Keratinocyte (primary cell): ENCODE measurements at regions not wholly inside any gene's neighbourhood (a gene's known extent, or its start where the extent isn't known, plus 50 kb on each side); places are given as distances from the start of the nearest gene placed in this dataset.

Experiments used
- DNase-seq: peaks from one replicate; pipeline ENCODE4 v3.0.0-alpha.2; 2011; ENCODE audit warnings: low read depth, missing footprints, low spot score
- FAIRE-seq: peaks from 2 replicates; lab custom pipeline; 2011; peaks lifted over from hg19 to GRCh38; lab: Jason Lieb, UNC
- H2AFZ ChIP-seq: 2 replicates; pipeline ENCODE4 v1.6.0; 2012; ENCODE audit warnings: low read length, control low read depth, inconsistent platforms; ENCODE audit not compliant: control insufficient read depth
- H3K27ac ChIP-seq: 2 replicates; pipeline ENCODE4 v1.5.1; 2011; ENCODE audit warnings: low read length; ENCODE audit not compliant: control insufficient read depth, insufficient read depth
- H3K27me3 ChIP-seq: 3 replicates; pipeline ENCODE4 v1.6.0; 2011; ENCODE audit warnings: low read length; ENCODE audit not compliant: control insufficient read depth, insufficient read depth; ENCODE audit errors: extremely low read depth
- H3K36me3 ChIP-seq, 2 experiments: 2 replicates in 1 of 2; 3 replicates in 1 of 2; pipeline ENCODE4 v1.5.1; 2011; ENCODE audit warnings: low read length in 2 of 2, mild to moderate bottlenecking in 1 of 2; ENCODE audit not compliant: control insufficient read depth in 2 of 2, insufficient read depth in 2 of 2; ENCODE audit errors: extremely low read depth in 1 of 2
- H3K4me1 ChIP-seq: 3 replicates; pipeline ENCODE4 v1.5.1; 2011; ENCODE audit warnings: low read length; ENCODE audit not compliant: control insufficient read depth, insufficient read depth; ENCODE audit errors: extremely low read depth
- H3K4me2 ChIP-seq: 3 replicates; pipeline ENCODE4 v1.6.0; 2011; ENCODE audit warnings: low read depth, low read length; ENCODE audit not compliant: control insufficient read depth, insufficient read depth; ENCODE audit errors: extremely low read depth
- H3K4me3 ChIP-seq, 3 experiments: fragments of 200-600 bp in 1 of 3; sonication (generic) in 1 of 3; 2 replicates in 2 of 3; 3 replicates in 1 of 3; pipeline ENCODE4 v1.5.1; 2011 to 2016; ENCODE audit warnings: low read length in 3 of 3, mild to moderate bottlenecking in 3 of 3, control low read depth in 2 of 3, inconsistent platforms in 1 of 3, low read depth in 1 of 3, mixed read lengths in 1 of 3, mixed run types in 1 of 3, moderate library complexity in 1 of 3; ENCODE audit not compliant: control insufficient read depth in 2 of 3, insufficient read depth in 2 of 3; ENCODE audit errors: extremely low read depth in 1 of 3
- H3K79me2 ChIP-seq: 2 replicates; pipeline ENCODE4 v1.6.0; 2012; ENCODE audit warnings: low read length; ENCODE audit not compliant: control insufficient read depth, insufficient read depth
- H3K9ac ChIP-seq: 3 replicates; pipeline ENCODE4 v1.6.0; 2011; ENCODE audit warnings: low read length; ENCODE audit not compliant: control insufficient read depth, insufficient read depth; ENCODE audit errors: extremely low read depth
- H3K9me1 ChIP-seq: 3 replicates; pipeline ENCODE4 v1.6.0; 2011; ENCODE audit warnings: low read length; ENCODE audit not compliant: control insufficient read depth, insufficient read depth; ENCODE audit errors: extremely low read depth
- H3K9me3 ChIP-seq: 2 replicates; pipeline ENCODE4 v1.5.1; 2012; ENCODE audit warnings: low read depth, low read length; ENCODE audit not compliant: control insufficient read depth
- H4K20me1 ChIP-seq: 3 replicates; pipeline ENCODE4 v1.6.0; 2011; ENCODE audit warnings: low read length; ENCODE audit not compliant: control insufficient read depth, insufficient read depth; ENCODE audit errors: extremely low read depth
- CTCF ChIP-seq, 3 experiments: IDR thresholded peaks in 1 of 3; conservative IDR thresholded peaks in 1 of 3; optimal IDR thresholded peaks in 1 of 3; 2 replicates in 2 of 3; 3 replicates in 1 of 3; pipeline versions ENCODE3 to v1.5.1; 2011; ENCODE audit warnings: low read length in 3 of 3, mild to moderate bottlenecking in 3 of 3, moderate library complexity in 2 of 3, control low read depth in 1 of 3, inconsistent platforms in 1 of 3; ENCODE audit not compliant: insufficient read depth in 2 of 3; ENCODE audit errors: extremely low read depth in 1 of 3
- EZH2 ChIP-seq: IDR thresholded peaks from one replicate; pipeline ENCODE4 v1.6.1; 2012; ENCODE audit warnings: inconsistent platforms, mild to moderate bottlenecking, low read length, moderate library complexity
- dilution Hi-C: fragments of 300-500 bp; cut with MboI; formaldehyde crosslinking; loops from one replicate; pipeline ENCODE4 v1.7.0; 2020; ENCODE audit warnings: low sequenced_read_pairs; ENCODE audit not compliant: extremely low pct_ligation_motif_present

- Histone ChIP-seq H3K4me2 (no peak overlapping the region), H3K9me1 (no peaks in the 10 kb centered on the region), H3K4me1 (peaks cover 15% of the 10 kb centered on the region), H3K27ac (no peak overlapping the region), H3K4me3 (no peak overlapping the region), H3K36me3 (no peaks in the 10 kb centered on the region), H3K79me2 (no peaks in the 10 kb centered on the region), H3K27me3 (no peaks in the 10 kb centered on the region), H3K9me3 (no peaks in the 10 kb centered on the region), H3K9ac (no peak overlapping the region), H4K20me1 (no peaks in the 10 kb centered on the region), H2AFZ (no peak overlapping the region)
- DNase-seq = no peak
- TF ChIP-seq EZH2 (no peak), CTCF (optimal IDR thresholded peaks at IDR 0.05 in 1 of 3, IDR thresholded peaks at IDR 0.05 in 1 of 3, conservative IDR thresholded peaks at IDR 0.05 in 1 of 3; ENCODE audit: extremely low read depth in 1 of 3, insufficient read depth in 2 of 3, low read length in 3 of 3) (no peak)
- dilution Hi-C loops = no loop called here
- FAIRE-seq = no peak
These were observed 137.2 kb upstream of the CAMK1G start for GRCh38 chr1:209446356-209446755.

- H3K9me3 ChIP-seq = no peaks in the 10 kb centered on the region
- DNase-seq = no peak
- no peak overlapping the region for H3K27ac ChIP-seq
- H3K4me2 ChIP-seq = no peak overlapping the region
- TF ChIP-seq CTCF (optimal IDR thresholded peaks at IDR 0.05 in 1 of 3, IDR thresholded peaks at IDR 0.05 in 1 of 3, conservative IDR thresholded peaks at IDR 0.05 in 1 of 3; ENCODE audit: extremely low read depth in 1 of 3, insufficient read depth in 2 of 3, low read length in 3 of 3) (no peak), EZH2 (no peak)
- dilution Hi-C loops = no loop called here
- H3K36me3 ChIP-seq = no peaks in the 10 kb centered on the region
- no peaks in the 10 kb centered on the region for H3K9me1 ChIP-seq
- H2AFZ ChIP-seq = no peak overlapping the region
- no peaks in the 10 kb centered on the region for H3K27me3 ChIP-seq
- H3K4me1 ChIP-seq = no peaks in the 10 kb centered on the region
- no peaks in the 10 kb centered on the region for H3K79me2 ChIP-seq
- no peaks in the 10 kb centered on the region for H4K20me1 ChIP-seq
- no peak overlapping the region for H3K4me3 ChIP-seq
- FAIRE-seq = no peak
- H3K9ac ChIP-seq = no peak overlapping the region
These were observed 129.0 kb upstream of the CAMK1G start for GRCh38 chr1:209454340-209454994.
